ENCODE measurements at regions not wholly inside any gene's neighbourhood (a gene's known extent, or its start where the extent isn't known, plus 50 kb on each side); places are given as distances from the start of the nearest gene placed in this dataset.

- TF ChIP-seq, protein P1, sequence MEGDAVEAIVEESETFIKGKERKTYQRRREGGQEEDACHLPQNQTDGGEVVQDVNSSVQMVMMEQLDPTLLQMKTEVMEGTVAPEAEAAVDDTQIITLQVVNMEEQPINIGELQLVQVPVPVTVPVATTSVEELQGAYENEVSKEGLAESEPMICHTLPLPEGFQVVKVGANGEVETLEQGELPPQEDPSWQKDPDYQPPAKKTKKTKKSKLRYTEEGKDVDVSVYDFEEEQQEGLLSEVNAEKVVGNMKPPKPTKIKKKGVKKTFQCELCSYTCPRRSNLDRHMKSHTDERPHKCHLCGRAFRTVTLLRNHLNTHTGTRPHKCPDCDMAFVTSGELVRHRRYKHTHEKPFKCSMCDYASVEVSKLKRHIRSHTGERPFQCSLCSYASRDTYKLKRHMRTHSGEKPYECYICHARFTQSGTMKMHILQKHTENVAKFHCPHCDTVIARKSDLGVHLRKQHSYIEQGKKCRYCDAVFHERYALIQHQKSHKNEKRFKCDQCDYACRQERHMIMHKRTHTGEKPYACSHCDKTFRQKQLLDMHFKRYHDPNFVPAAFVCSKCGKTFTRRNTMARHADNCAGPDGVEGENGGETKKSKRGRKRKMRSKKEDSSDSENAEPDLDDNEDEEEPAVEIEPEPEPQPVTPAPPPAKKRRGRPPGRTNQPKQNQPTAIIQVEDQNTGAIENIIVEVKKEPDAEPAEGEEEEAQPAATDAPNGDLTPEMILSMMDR (IDR thresholded peaks at IDR 0.05): no peak
- no peak for TF ChIP-seq POLR2A (IDR thresholded peaks at IDR 0.05)
Observed at GRCh38 chr2:128787616-128788015, 468.9 kb upstream of the HS6ST1 start.

All from lower leg skin (tissue), 3 donors.